ENCODE measurements at regions not wholly inside any gene's neighbourhood (a gene's known extent, or its start where the extent isn't known, plus 50 kb on each side); places are given as distances from the start of the nearest gene placed in this dataset.

- H3K4me3 ChIP-seq (ENCODE audit: low read depth, low read length), result no peak overlapping the region
- no peak for TF ChIP-seq CTCF (IDR thresholded peaks at IDR 0.05; ENCODE audit: control insufficient read depth, extremely low read depth, insufficient read depth)
- no peak for DNase-seq (ENCODE audit: low read depth)
Observed at GRCh38 chr7:156121434-156121833, 309.2 kb upstream of the SHH start.

- TF ChIP-seq CTCF (IDR thresholded peaks at IDR 0.05; ENCODE audit: control insufficient read depth, extremely low read depth, insufficient read depth), result no peak
- no peak for DNase-seq (ENCODE audit: low read depth)
- no peak overlapping the region for H3K4me3 ChIP-seq (ENCODE audit: low read depth, low read length)
Observed at GRCh38 chr7:156120552-156120951, 308.3 kb upstream of the SHH start.

DNA sequence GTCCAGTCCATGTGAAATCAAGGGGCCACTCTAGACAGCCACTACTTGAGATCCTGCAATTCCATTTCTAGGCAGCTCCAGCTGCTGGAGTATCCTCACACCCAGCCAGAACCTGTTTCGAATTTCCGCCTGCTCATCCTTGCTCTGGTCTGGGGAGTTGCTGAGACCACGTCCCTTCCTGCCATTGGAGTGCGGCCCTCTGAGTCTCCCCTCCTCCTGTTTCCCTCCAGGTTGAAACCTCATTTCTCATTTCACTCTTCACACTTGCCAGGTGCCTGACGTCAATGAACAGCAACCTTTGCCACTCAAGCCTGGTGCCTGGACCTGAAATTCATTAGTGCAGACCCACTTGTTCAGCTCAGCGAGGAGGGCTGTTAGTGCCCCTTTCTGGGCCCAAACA is 307.5 kb upstream of the SHH start:
- DNase-seq (ENCODE audit: low read depth), result no peak
- no peak overlapping the region for H3K4me3 ChIP-seq (ENCODE audit: low read depth, low read length)
- no peak for TF ChIP-seq CTCF (IDR thresholded peaks at IDR 0.05; ENCODE audit: control insufficient read depth, extremely low read depth, insufficient read depth)

GRCh38 chr7:156118248-156118645 is 306.0 kb upstream of the SHH start:
- no peak for DNase-seq (ENCODE audit: low read depth)
- TF ChIP-seq CTCF (IDR thresholded peaks at IDR 0.05; ENCODE audit: control insufficient read depth, extremely low read depth, insufficient read depth), result no peak
- no peak overlapping the region for H3K4me3 ChIP-seq (ENCODE audit: low read depth, low read length)

DNA sequence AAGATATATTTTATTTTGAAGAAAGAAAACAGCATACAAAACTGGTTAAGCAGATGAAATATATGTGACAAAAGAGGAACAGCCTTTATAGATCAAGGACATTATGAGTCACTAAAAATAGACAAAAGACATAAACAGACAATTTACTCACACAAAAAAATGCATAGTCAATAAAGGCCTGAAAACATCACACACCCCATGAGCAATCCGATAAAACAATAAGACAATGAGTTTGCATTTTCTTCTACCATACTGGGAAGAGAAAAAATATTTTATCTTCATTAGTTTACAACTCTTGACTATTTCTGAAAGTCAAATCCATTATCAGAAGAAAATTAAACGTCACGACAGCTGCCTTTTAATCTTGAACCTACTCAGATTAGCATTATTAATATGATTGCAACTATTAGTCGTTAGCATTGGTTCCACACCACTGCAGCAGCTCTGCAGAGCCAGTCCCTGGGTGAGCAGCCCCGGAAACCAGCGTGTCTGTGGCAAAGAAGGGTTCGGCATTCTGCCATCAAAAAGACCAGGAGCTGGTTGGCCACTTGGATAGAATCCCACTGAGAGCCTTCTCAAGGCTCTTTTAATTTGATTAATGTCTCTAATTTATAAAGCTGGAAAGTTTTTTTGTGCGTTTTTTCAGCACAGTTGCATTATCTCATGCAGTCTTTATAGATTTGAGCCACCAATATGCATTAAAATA is 305.4 kb upstream of the SHH start:
- DNase-seq (ENCODE audit: low read depth), result no peak
- TF ChIP-seq CTCF (IDR thresholded peaks at IDR 0.05; ENCODE audit: control insufficient read depth, extremely low read depth, insufficient read depth), result no peak
- H3K4me3 ChIP-seq (ENCODE audit: low read depth, low read length), result no peak overlapping the region

DNA sequence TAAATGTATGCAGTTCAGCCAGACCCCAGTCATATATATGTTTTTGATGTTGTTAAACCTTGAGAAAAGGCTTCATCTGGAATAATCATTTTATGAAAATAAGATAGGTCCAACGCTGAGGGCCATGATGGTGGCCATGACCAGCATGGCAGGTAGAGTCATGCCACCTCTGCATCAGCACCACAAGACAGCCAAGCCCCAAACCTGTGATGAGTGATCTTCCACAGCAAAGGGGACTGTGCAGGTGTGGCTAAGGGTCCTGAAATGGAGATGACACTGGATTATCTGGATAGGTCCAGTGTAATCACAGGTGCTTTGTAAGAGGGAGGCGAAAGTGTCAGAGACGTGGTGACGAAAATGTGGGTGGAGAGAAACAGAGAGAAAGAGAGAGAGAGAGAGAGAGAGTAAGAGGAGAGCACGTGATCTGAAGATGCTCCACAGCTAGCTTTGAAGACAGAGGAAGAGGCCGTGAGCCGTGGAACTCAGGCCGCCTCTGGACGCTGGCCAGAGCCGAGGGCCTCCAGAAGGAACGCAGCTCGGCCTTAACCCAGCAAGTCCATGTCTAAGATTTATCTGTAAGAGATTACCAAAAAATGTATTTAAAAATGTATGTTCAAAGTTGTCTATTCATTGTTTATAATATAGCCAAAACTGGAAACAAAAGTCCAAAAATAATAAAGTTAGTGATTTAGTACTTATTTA is 304.4 kb upstream of the SHH start:
- no peak for DNase-seq (ENCODE audit: low read depth)
- no peak overlapping the region for H3K4me3 ChIP-seq (ENCODE audit: low read depth, low read length)
- TF ChIP-seq CTCF (IDR thresholded peaks at IDR 0.05; ENCODE audit: control insufficient read depth, extremely low read depth, insufficient read depth), result no peak

All from LNCaP clone FGC (cell line).